K562 (cell line): ENCODE measurements at regions not wholly inside any gene's neighbourhood (a gene's known extent, or its start where the extent isn't known, plus 50 kb on each side); places are given as distances from the start of the nearest gene placed in this dataset.

ENCODE experiments used
- REST ChIP-seq, 2 experiments: fragments of 450-650 bp; formaldehyde crosslinking in 1 of 2; IDR thresholded peaks; 2 replicates each; pipeline versions ENCODE4 v1.4.0 to v1.6.1; 2014 to 2020; ENCODE audit warnings: mild to moderate bottlenecking in 2 of 2, borderline replicate concordance in 1 of 2, low read depth in 1 of 2

- TF ChIP-seq REST (IDR thresholded peaks at IDR 0.05; ENCODE audit: borderline replicate concordance) (no peak), REST (CRISPR knock-in tag; IDR thresholded peaks at IDR 0.05; ENCODE audit: low read depth) (no peak)
- TF ChIP-seq, all 486 proteins: peak for 0
Observed at GRCh38 chr6:144769142-144769541, 484.0 kb downstream of the UTRN start (continued).
